ENCODE measurements at regions not wholly inside any gene's neighbourhood (a gene's known extent, or its start where the extent isn't known, plus 50 kb on each side); places are given as distances from the start of the nearest gene placed in this dataset.
"Not testable (repeated sequence)": the region's sequence is repeated elsewhere in the genome, so short reads cannot be mapped to it uniquely, and the experiment has no call there.

- DNase-seq: no peak
Observed at GRCh38 chr12:71299541-71300376, 139.8 kb upstream of the LGR5 start.

GRCh38 chr12:71297930-71298329, 140.1 kb upstream of the TSPAN8 start:
- DNase-seq: no peak

- DNase-seq: no peak
Observed at GRCh38 chr12:71295953-71296352, 138.2 kb upstream of the TSPAN8 start.

- DNase-seq: no peak
Observed at GRCh38 chr12:71291746-71292145, 133.9 kb upstream of the TSPAN8 start.

DNA sequence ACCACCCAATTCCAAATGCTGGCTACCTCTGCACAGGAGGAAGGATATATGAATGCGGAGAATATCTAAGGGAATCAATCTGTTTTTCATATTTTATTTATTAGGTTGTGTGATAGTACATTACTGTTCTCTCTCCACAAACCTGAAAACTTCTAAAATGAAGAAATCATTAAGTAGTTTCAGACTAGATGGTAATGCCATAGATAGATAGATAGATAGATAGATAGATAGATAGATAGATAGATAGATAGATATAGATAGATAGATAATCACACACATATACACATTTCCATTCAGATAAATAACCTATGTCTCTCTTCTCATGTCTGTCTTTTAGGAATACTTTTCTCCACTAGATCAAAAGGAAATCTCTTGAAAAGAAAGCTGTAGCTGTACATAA, 126.1 kb upstream of the TSPAN8 start:
- DNase-seq: no peak

DNA sequence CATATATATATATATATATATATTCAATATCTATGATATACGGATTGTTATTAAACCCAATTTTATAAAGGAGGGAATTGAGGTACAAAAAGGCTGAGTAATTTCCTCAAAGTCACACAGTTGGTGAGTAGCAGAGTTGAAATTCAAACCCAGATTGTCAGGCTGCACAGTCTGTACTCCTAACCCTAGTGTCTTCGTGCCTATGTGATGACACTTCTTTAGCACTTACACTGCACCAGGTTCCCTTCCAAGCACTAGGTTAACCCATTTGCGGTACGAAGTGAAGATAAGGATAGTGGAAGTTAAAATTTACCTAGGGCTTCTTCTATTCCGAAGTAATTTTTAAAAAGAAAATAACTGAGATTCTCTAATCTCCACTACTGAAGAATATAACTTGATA, 125.1 kb upstream of the TSPAN8 start:
- DNase-seq: no peak

GRCh38 chr12:71282020-71282419, 124.2 kb upstream of the TSPAN8 start:
- no peak for DNase-seq

- DNase-seq: no peak
Observed at GRCh38 chr12:71281425-71281824, 123.6 kb upstream of the TSPAN8 start.

- no peak for DNase-seq
Observed at GRCh38 chr12:71277866-71278265, 120.1 kb upstream of the TSPAN8 start.

DNA sequence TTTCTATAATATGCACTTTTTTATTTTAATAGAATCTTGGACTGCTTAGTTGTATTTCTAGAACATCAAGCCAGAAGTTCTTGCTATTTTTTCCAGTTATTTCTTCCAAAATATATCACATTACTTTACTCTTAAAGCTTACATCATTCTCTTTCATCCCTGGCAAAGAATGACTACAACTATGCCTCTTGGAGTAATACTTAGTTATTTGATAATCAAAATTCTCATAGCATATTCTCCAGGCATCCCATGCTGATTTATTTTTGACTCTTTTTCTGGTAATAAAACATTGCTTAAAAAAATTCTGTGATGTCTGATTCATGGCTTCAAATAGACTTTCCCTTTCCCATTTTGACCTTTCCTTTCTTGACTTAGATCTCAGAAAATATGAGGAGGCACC, 118.7 kb upstream of the TSPAN8 start:
- no peak for DNase-seq

DNA sequence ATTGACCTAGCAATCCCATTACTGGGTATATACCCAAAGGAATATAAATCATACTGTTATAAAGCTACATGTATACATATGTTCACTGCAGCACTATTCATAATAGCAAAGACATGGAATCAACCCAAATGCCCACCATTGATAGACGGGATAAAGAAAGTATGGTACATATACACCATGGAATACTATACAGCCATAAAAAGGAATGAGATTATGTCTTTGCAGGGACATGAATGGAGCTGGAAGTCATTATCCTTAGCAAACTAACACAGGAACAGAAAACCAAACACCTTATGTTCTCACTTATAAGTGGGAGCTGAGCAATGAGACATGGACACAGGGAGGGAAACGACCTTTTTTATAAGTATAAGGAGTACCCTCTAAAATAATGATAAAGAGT, 113.0 kb upstream of the TSPAN8 start:
- DNase-seq: not testable (repeated sequence)

DNA sequence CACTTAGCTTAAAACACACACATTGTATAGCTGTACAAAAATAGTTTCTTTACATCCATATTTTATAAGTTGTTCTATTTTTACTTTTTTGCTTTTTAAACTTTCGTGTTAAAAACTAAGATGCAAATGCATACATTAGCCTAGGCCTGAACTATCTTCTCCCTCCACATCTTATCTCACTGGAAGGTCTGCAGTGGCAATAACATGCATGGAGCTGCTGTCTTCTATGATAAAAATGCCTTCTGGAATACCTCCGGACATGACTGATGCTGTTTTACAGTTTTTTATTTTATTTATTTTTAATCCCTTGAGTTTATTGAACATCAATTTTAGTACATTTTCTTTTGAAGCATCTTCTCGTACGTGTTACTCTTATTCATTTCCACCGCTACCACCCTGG, 112.3 kb upstream of the TSPAN8 start:
- DNase-seq: no peak

- DNase-seq: no peak
Observed at GRCh38 chr12:71269281-71269598, 111.4 kb upstream of the TSPAN8 start.

- DNase-seq: no peak
Observed at GRCh38 chr12:71268598-71269280, 110.9 kb upstream of the TSPAN8 start.

DNA sequence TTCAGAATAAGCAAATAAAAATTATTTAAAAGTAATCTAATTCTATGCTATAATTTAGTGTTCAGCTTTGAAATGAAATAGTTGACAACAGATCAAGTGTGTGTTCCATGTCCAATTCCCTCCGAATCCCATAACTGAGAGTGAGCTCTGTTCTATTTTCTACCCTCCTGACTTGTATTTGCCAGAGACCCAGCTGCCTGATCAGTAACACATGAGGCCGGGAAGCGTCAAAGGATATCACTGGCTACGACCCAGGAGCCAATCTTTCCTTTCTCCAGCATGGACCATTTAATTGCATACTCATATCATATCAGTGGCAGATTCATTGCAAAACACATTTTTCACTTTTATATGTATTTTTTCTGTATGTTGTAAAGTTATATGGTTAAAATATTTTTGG, 108.8 kb upstream of the TSPAN8 start:
- DNase-seq: no peak

DNA sequence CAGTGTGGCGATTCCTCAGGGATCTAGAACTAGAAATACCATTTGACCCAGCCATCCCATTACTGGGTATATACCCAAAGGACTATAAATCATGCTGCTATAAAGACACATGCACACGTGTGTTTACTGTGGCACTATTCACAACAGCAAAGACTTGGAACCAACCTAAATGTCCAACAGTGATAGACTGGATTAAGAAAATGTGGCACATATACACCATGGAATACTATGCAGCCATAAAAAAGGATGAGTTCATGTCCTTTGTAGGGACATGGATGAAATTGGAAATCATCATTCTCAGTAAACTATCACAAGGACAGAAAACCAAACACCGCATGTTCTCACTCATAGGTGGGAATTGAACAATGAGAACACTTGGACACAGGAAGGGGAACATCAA, 107.9 kb upstream of the TSPAN8 start:
- not testable (repeated sequence) for DNase-seq

- DNase-seq: no peak
Observed at GRCh38 chr12:71262466-71262865, 104.7 kb upstream of the TSPAN8 start.

DNA sequence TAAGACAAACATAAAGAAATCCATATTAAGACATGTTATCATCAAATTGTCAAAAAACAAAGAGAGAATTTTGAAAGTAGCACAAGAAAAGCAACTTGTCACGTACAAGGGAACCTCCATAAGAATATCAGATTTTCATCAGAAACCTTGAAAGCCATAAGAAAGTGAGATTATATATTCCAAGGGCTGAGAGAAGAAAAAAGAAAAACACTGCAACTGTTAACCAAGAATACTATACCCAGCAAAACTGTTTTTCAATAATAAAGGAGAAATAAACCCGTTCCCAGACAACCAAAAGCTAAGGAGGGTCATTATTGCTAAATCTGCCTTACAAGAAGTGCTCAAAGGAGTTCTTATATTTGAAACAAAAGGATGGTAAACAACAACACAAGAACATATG, 94.7 kb upstream of the TSPAN8 start:
- DNase-seq: no peak

- no peak for DNase-seq
Observed at GRCh38 chr12:71250166-71250565, 92.4 kb upstream of the TSPAN8 start.

GRCh38 chr12:71243370-71243769, 85.6 kb upstream of the TSPAN8 start:
- DNase-seq: no peak

GRCh38 chr12:71242511-71242910, 84.7 kb upstream of the TSPAN8 start:
- no peak for DNase-seq

GRCh38 chr12:71240946-71241345, 83.1 kb upstream of the TSPAN8 start:
- DNase-seq: no peak

DNA sequence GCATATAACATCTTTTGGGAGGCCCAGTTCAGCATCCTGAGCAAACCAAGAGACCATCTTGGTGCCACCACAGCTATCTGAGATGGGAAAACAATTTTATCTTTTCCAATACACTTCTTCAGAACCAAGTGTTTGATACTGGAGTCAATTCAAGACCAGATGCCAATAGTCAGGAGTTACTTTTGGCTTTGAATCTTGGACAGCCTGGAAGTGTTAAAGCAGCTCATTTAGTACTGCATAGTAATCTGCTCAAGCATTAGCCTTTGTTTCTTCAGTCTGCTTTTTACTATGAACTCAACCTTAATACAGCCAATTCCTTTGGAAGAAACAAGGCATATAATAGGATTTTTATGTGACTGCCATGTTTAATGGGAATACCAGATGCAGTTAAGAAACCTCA, 81.9 kb upstream of the TSPAN8 start:
- no peak for DNase-seq

DNA sequence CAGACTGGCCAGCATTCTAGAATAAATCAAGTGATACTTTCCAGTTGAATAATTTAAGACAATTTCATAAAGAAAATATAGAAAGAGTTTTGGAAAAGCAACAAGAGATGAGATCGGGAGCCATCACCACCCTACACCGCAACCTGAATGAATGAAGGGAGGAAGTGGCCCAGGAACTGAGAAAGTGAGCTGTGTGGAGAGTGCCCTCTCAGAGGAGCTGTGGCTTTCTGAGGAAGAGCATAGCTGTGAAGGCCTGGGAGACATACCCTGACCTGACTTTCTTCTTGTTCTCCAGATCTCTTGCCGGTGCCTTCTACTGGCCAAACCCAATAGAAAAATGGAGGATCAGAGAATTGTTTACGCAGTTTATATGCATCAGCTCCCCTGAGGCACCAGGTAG, 79.3 kb upstream of the TSPAN8 start:
- DNase-seq: no peak
